NOMO-1 (cell line): ENCODE measurements at regions not wholly inside any gene's neighbourhood (a gene's known extent, or its start where the extent isn't known, plus 50 kb on each side); places are given as distances from the start of the nearest gene placed in this dataset.
A peak's percentile ranks its signal among the peaks of the same experiment; 100 is the strongest.

Experiments
- DNase-seq, 2 experiments: peaks; one replicate each; lab custom pipeline; 2025; ENCODE audit not compliant: unreplicated experiment in 2 of 2; lab: John Stamatoyannopoulos, UW

DNA sequence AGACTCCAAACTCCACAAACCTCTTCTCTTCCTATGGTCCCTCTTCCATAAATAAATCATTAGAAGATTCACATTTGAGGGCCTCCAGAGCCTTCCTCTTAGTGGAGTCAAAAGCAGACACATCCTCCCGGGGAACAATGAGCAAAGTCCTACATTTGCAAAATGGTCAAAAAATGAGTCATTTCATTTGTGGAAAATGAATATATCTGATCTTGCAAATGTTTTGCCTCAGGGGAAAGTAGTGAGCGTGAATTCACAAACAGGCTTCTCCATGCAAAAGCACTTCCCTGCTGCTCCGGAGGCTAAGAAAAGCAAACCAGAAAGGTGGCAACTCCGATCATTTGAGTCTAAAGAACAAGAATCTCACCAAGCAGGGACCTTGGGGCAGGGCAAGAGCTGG lies 86.7 kb upstream of the IQSEC1 start:
- no peak for DNase-seq

DNA sequence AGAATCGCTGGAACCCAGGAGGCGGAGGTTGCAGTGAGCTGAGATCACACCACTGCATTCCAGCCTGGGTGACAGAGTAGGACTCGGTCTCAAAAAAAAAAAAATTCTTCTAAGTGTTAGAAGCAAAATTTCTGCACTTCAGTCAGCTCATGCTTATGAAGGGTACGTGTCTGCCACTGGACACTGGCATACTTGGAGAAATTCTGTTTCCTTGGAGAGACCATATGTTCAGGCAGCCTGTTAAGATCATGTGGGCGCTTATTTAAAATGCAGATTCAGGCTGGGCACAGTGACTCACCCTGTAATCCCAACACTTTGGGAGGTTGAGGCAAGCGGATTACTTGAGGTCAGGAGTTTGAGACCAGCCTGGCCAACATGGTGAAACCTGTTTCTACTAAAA lies 85.6 kb upstream of the IQSEC1 start:
- no peak for DNase-seq

DNA sequence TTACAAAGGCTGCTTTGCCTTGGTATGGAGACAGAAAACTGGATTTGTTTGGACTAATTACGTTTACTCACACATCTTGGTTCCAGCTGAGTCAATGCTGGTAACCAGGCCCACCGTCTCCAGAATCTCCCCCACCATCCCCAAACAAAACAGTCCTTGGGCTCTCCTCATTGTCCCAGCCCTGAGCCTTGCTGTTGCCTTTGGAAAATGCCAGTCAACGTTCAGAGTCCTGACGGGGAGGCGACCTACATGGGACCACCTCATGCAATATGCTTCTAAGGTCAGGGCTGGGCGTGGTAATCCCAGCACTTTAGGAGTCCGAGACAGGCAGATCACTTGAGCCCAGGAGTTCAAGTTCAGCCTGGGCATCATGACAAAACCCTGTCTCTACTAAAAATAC lies 85.2 kb upstream of the IQSEC1 start:
- no peak for DNase-seq

DNA sequence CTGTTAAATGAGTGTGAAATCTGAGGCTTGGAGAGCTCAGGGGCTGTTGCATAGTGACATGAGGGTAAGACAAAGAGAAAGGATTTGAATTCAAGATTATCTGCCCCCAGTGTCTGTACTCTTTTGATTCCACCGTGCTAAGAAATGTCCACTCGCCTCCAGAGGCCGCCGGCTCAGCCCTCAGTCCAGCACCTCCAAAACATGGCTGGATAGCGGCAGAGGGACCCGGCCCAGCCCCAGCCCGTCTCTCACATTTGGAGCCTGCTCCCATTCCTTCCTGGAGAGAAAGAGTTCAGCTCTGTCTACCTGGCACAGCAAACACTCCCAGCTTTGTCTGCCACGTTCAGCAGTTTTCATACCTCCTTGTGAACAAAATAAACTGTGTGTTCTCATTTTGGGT lies 84.8 kb upstream of the IQSEC1 start:
- DNase-seq, result no peak

DNA sequence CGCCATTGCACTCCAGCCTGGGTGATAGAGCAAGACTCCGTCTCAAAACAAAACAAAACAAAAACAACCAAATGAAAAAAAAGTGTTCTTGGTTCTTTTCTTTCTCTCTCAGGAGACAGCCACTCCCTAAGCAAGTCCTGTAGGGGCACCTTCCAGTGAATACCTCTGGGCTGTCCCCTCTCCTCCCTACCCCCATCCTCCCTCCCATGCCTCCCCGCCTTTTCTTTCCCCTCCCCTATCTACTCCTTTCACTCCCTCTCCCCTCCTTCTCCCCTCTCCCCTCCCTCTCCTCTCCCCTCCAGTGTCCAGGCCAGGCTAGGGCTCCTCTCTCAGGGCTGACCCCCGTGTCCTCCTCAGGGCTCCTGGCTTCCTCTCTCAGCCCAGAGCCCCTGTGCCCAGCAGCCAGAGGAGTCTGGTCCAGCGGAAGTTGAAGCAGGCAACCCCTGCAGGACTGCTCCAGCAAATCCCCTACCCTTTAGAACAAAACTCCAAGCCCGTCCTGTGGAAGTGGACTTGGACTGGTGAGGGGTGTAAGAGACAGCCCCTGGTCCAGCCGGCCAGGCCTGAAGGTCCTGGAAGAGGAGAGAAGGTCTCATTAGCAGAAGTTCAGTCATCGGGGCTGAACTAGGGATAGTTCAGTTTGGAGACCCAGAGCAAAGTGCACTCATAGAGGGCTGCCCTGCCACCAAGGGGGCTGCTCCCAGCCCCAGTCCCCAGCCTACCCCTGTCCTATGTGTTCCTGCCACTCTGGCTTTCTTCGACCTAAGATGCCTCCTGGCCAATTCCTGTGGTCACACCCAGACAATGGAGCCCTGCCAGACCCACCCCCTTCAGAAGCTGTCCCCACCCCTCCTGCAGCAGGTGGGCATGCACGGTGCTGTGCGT lies 79.8 kb upstream of the IQSEC1 start:
- DNase-seq, result no peak

DNA sequence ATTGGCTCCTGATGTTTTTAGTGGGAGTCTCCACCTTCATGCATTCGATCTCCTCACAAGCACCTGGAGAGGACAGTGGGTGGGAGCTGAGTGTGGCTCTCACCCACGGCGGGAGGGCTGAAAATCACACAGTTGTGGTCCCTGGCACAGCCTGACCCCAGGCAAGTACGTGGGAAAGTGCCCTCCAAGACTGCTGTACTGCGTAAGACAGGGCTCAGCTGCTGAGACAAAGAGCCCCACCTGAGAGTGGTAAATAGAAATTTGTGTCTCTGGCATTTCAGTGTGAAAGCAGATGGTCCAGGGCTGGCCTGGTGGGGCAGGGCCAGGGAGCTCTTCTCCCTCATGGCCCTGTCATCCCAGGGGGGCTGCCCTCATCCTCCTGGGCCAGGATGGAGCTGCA lies 77.4 kb upstream of the IQSEC1 start:
- no peak for DNase-seq

DNA sequence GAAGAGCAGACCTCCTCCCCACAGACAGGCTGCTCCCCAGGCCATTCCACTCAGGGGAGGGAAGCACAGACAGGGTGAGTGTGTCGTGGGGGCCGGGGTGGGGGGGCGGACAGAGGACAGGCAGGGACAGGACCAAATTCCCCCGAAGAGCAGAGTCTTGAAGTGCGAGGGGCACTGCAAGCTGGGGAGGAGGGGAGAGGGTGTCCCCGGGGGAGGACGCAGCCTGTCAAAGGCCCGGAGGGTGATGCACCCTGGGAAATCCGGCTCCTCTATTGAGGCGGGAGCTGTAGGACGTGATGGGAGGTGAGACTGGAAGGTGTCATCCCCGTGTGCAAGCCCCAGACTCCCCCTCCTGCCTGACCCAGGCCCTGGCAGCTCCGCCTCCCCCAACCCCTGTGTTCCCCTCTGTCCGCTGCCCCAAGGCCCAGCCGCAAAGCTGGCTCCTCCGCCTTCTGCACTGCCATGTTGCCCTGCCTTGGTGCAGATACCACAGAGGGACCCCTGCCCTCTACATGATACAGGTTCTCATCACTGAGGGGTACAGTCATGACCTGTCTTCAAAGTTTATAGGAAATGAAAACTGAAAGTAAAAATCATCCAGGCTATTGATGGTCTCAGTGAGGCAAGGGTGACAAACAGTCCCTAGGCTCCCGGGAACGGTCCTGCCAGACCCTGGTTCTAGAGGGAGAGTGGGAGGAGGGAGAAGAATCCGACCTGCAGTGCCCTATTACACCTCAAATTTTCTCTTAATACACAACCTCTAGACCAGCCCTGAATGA lies 76.3 kb upstream of the IQSEC1 start:
- no peak for DNase-seq

DNA sequence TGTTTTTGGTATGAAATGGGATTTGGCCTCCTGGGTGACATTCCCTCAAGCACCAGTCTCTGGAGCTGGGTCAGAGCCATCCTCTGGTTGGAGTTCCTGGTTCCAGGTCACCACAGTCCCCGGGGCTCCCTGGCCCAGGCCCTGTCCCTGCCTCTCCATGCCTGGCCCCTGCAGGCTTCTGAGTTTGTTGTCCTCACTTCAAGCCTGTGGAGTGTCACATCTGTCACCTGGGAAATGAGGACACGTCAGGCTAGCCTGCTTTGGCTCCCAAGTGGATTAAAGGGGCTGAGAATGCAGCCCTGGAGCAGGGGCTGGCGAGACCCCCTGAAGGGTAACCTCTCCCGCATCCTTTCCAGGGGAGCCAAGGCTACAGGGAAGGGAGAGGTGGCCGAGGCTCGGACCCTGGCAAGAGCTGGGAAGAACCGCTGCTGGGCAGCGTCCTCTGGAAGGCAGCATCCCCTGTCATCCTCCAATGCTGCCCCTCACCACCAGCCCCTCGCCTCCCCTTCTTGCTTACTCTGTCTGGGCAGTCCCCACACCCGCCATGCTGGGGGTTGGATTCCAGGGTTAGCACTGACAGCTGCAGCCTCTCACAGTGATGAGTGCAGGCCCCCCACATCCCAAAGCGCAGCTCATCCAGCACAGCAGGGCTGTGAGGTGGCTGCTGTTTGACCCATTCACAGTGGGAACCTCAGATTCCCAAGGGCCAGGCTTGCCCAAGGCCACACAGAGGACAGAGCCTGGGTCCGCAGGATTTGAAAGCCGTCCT lies 75.5 kb upstream of the IQSEC1 start:
- no peak for DNase-seq

DNA sequence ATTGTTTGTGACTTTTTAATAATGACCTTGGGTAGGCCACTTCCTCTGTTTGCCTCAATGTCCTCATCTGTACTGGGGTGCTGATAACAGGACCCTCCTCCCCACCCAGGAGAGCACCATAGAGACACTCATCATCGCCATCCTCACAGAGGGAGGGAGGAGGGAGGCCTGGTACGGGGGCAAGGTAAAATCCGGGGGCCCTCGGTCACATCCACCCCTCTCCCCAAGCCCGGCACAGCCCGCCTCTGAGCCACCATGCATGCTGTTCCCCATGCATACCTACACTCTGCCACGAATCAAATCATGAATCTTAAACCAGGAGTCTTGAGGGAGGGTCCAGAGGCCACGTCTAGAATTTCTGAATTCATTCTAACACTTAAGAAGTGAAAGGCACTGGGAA lies 74.9 kb upstream of the IQSEC1 start:
- no peak for DNase-seq

DNA sequence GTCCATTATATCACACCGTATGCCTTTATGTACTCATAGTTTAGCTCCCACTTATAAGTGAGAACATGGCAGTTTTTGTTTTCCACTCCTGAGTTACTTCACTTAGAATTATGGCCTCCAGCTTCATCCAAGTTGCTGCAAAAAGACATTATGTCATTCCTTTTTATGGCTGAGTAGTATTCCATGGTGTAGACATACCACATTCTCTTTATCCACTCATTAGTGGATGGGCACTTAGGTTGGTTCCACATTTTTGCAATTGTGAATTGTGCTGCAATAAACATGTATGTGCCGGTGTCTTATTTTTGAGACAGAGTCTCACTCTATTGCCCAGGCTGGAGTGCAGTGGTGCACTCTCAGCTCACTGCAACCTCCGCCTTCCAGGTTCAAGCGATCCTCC lies 74.1 kb upstream of the IQSEC1 start:
- no peak for DNase-seq

DNA sequence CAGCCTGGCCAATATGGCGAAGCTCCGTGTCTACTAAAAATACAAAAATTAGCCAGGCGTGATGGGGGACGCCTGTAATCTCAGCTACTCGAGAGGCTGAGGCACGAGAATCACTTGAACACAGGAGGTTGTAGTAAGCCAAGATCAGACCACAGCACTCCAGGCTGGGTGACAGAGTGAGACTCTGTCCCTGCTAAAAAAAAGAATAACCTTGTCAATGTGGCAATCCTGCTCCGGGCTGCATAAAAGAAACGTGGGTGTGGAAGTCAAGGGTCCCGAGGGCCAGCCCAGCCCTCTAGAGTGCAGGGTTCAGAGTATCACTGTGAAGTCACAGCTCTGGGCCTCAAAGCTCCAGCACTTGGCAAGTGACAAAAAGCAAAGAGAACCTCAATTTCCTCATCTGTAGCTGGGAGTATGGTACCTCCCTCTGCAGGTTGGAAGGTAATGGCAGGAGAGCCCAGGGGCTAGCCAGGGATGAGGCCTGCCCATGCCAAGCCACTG lies 73.5 kb upstream of the IQSEC1 start:
- no peak for DNase-seq

DNA sequence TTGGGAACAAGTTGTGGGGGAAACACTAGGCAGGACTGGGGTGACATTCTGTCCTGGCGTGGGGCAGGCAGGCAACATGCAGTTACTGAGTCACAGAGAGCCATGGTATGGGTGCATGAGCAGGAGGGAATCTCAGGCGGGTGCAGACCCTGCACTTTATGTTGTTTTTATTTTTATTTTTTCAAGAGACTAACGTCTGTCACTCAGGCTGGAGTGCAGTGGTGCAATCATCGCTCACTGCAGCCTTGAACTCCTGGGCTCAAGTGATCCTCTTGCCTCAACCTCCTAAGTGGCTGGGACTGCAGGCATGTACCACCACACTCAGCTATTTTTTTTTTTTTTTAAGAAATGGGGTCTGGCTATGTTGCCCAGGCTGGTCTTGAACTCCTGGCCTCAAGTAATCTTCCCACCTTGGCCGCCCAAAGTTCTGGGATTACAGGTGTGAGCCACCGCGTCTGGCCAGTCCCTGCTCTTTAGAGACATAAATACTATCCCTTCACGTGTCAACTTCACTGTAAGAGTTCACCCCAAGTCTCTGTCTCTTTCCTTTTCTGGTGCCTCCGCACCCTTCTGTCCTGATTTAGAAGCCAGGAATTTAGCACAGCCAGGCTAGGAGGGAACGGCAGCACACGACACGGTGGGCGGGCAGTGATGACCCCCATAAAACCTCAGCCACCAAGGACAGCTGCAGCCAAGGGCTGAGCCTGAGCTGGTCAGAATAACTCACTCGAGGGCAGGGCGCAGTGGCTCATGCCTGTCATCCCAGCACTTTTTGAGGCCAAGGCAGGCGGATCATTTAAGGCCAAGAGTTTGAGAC lies 72.8 kb upstream of the IQSEC1 start:
- DNase-seq, result no peak

DNA sequence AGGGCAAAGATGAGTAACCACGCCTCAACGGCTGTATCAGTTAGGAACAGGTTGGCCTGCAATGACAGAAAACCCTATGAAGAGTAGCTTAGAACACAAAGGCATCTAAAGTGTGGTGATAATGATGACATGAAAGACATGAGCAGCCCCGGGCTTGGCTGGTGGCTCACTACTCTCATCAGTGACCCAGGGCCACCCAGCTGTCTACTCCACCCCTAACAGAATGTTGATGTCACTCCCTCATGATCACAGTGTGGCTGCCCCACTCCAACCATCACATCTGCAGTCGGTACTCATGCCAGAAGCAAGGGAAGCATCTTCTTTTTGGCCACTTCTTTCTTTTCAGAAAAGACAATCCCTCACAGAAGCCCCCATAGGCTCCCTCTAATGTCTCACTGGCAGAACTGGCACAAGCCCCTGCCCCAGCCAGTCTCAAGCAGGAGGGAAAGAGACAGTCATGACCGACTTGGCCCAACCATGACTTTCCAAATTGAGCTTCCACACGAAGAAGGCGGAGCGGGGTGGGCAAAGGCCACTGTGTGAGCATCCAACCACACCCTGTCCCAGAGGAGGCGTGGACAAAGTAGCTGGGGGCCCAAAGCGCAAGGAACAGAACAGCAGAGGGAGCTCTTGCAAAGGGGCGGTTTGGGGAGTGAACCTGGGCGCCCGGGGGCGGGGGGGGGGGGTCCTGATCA lies 72.0 kb upstream of the IQSEC1 start:
- DNase-seq, result no peak

DNA sequence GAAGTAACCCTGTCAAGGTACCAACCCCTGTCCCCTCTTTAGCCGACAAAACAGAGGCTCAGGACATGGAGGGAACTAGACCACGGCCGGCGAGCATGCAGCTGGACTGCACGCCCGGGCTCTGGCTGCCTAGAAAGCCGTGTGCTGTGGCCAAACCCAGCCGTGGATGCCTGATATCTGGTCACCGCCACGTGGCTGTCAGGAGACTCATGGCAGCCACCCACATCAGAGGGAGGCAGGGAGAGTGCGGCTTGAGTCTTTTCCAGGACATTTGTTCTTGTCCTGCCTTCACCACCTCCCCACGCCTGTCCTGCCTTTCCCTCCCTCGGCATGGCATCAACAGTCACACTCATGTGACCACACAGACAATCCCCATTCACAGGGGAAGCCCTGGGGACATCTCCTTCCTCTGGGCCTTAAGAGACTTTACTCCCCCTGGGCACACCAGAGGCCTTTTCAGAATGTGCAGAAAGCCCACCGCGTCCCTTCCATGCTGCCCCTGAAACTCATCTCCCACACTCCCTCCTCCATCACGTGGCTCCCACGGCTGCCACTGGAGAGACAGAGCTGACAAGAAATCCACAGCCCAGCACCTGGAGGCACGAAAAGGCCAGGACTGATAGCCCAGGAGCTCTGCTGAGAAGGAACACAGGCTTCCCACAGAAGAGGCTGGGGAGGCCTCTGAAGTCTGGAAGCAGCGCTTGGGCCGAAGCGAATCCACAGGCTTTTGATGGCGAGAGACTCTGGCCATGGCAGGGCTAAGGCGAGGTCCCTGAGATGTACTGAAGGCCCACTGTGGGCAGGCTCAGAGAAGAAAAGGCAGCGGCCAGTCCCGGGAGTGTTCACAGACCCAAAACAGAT lies 71.2 kb upstream of the IQSEC1 start:
- DNase-seq, result no peak

DNA sequence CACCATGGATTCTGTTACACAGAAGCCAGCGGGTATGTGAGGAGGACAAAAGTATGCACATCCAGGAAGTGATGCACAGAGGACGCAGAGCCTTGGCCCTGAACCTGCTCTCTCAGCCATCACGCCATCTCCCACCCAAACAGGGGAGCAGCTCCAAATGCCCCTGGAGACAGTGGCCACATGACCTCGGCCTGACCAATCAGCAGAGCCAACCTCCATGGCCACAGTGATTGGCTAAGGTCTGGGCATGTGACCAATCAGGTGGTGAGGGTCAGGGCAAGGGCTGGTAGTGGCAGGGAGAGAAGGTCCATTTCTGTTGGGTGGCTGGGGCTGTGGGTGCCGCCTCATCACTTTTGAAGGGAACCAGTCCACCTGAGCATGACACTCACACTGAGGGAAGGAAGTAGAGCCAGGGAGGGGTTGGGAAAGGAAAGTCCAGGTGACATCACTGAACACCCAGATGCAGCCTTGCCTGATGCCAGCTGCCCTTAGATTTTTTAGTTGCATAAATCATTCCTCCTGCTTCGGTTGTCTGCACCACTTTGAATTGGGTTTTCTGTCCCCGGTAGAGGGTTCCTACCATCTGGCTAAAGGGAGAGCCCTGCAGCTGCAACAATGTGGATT lies 70.3 kb upstream of the IQSEC1 start:
- no peak for DNase-seq

DNA sequence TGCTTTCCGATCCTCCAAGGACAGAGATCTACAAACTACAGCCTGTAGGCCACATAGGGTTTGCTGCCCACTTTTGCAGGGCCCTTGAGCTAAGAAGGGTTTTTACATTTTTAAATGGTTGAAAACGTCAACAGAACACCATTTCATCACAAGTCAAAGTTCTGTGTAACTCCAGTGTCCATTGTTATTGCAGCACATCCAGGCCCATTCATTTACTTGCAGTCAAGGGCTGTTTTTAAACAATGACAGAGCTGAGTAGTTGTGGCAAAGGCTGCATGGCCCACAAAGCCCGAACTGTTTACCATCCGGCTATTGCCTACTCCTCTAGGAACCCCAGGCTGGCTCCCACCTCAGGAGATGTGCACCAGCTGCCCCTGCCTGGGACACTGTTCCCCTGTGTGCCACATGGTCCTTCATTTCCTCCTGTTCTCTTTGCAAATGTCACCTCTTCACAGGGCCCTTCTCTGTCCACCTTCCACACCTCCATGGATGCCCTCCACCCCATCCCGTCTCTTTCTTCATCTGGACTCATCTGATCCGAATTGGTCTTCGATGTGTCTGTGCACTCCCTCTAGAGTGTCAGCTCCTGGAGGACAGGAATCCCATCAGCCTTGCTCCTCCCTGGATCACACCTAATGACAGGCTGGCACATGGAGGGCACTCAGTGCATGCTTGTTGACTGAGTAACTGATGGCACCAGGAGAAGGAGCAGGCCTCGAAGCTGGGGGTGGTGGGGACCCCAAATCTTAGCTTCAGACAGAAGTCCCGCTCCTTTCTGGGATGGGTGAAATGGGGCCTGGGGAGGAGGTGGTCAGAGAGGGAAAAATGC lies 69.5 kb upstream of the IQSEC1 start:
- DNase-seq, result no peak

DNA sequence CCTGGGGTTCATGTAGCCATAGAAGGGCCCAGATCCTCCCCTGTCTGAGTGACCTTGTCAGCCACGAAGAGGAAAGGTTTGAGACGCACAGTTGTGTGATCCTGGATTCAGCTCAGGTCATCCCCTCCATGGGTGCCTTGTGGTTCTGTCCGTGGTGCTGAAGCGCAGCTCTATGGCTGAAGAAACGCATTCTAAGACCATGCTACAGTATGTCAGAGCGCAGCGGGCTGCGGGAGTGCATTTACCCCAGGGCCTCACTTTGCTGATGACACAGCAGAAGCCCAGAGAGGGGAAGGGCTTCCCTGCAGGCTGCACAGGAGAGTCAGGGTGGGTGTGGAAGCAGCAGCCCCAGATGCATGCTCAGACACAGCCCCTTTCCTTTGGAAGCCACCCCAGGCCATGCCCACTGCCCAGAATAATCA lies 68.8 kb upstream of the IQSEC1 start:
- DNase-seq, result peak; percentile 7 to 25

DNA sequence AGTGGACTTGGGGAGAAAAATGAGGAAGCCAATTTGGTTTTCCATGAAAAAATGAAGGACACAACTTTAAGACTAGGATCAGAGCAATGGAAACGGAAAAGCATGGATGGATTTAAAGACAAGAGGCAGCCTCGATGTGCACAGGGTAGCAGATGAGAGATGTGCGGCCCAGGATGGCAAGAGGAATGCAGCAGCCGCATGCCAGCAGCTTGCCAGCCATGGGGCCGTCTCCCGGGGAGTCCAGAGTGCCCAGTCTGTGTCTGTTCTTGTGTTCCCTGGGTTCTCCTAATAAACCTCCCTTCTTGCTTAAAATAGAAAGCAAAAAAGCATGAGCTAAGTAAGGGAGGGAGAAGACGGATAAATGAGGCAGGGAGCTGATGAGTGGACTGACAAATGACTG lies 68.0 kb upstream of the IQSEC1 start:
- no peak for DNase-seq
